SK-N-SH (cell line): ENCODE measurements at regions not wholly inside any gene's neighbourhood (a gene's known extent, or its start where the extent isn't known, plus 50 kb on each side); places are given as distances from the start of the nearest gene placed in this dataset.

Experiments
- CTCF ChIP-seq: fragments of 200-600 bp; sonication (generic); IDR thresholded peaks from 2 replicates; pipeline ENCODE4 v1.6.1; 2017; ENCODE audit warnings: antibody characterized with exemption, mild to moderate bottlenecking, moderate library complexity
- ELF1 ChIP-seq: IDR thresholded peaks from 2 replicates; pipeline ENCODE4 v1.4.0; 2012
- EP300 ChIP-seq, 2 experiments: IDR thresholded peaks; 2 replicates each; pipeline versions ENCODE4 v1.4.0 to v1.6.1; 2012; ENCODE audit warnings: borderline replicate concordance in 1 of 2, low read depth in 1 of 2, low read length in 1 of 2
- FOXM1 ChIP-seq: IDR thresholded peaks from 2 replicates; pipeline ENCODE4 v1.4.0; 2012; ENCODE audit warnings: low read depth, mild to moderate bottlenecking
- MXI1 ChIP-seq: IDR thresholded peaks from 2 replicates; pipeline ENCODE4 v1.6.1; 2012; ENCODE audit warnings: mild to moderate bottlenecking, low read depth, low read length, improper control_type of control experiment
- TAF1 ChIP-seq: IDR thresholded peaks from 2 replicates; pipeline ENCODE4 v1.6.1; 2012; ENCODE audit warnings: low read depth, mild to moderate bottlenecking, low read length, moderate library complexity, borderline replicate concordance
- TEAD4 ChIP-seq: IDR thresholded peaks from 2 replicates; pipeline ENCODE4 v1.4.0; 2012; ENCODE audit warnings: mild to moderate bottlenecking, borderline replicate concordance; ENCODE audit not compliant: insufficient read depth
- ZBTB33 ChIP-seq: IDR thresholded peaks from 2 replicates; pipeline ENCODE4 v1.4.0; 2012; ENCODE audit warnings: low read depth, borderline replicate concordance
- TF ChIP-seq, protein P1 (sequence below): fragments of 150-350 bp; IDR thresholded peaks from 2 replicates; pipeline ENCODE4 v1.6.1; 2017; ENCODE audit warnings: antibody characterized with exemption, low read length, low read depth, borderline replicate concordance

DNA sequence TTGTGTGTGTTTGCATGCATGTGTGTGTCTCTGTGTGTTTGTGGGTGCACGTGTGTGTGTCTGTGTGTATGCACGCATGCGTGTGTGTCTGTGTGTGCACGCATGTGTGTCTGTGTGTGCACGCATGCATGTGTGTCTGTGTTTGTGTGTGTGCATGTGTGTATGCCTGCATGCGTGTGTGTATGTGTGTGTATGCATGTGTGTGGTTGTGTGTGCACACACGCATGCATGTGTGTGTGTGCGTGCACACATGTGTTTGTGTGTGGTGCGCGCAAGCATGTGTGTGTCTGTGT, 239.9 kb upstream of the TNRC6C start:
- no peak for TF ChIP-seq TAF1
- no peak for TF ChIP-seq CTCF
- no peak for TF ChIP-seq EP300 (IDR thresholded peaks at IDR 0.05; ENCODE audit: borderline replicate concordance in 1 of 2, low read depth in 1 of 2, low read length in 1 of 2)
- TF ChIP-seq ZBTB33 = no peak
- no peak for TF ChIP-seq MXI1
- no peak for TF ChIP-seq ELF1
- TF ChIP-seq, protein P1, sequence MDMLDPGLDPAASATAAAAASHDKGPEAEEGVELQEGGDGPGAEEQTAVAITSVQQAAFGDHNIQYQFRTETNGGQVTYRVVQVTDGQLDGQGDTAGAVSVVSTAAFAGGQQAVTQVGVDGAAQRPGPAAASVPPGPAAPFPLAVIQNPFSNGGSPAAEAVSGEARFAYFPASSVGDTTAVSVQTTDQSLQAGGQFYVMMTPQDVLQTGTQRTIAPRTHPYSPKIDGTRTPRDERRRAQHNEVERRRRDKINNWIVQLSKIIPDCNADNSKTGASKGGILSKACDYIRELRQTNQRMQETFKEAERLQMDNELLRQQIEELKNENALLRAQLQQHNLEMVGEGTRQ = no peak
- TF ChIP-seq FOXM1 = no peak
- no peak for TF ChIP-seq TEAD4
